ENCODE measurements at regions not wholly inside any gene's neighbourhood (a gene's known extent, or its start where the extent isn't known, plus 50 kb on each side); places are given as distances from the start of the nearest gene placed in this dataset.

DNA sequence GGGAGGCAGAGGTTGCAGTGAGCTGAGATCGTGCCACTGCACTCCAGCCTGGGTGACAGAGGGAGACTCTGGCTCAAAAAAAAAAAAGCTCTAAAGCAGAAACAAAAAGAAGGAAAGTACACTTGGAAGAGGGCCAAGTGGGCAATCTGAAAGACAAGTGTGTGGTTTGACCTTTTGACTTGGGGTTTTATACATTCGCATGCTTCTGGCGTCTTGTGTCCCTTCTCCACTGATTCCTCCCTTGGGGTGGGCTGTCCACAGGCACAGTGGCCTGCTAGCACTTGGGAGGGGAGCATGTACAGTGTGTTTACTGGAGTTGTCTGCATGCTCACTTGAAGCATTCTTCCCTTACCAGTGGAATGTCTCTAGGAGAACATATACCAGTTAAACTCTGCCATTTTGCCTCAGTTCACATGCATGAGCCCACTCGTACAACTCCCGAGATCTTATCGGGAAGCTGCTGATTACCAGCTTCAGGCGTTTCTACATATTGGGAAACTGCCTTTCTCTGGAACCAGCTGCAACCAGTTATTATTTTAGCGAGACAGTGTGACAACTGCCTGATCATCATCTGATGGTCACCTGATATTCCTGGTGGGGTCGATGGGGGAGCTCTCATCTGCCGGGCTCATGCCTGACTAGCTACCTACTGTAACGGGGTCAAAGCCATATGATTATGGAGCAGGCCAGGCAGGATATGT is 113.5 kb upstream of the ZNF678 start:
- DNase-seq = no peak

- DNase-seq = peak; percentile 20
Observed at GRCh38 chr1:227449051-227449450, 114.3 kb upstream of the ZNF678 start.

DNA sequence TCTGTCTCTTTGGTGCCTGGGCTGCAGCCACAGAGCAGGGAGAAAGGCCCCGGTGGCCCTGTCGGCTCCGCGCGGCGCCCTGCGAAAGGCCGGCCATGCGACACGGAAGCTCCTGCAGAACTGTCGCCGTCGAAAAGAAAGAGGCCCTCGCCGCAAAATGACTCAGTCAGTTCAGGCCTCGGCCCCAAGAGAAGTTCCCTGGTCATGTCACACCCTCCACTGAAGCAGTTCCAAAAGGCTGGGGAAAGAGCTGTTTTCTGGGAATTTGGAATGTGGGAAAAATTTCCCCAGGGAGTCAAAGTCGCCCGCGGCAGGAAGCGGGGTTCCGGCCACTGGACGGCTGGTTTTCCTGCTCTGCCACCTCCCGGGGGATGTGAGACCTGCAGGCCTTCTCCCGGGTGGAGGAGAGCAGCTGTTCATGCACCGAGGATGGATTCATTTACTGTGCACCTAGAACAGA is 115.8 kb upstream of the ZNF678 start:
- no peak for DNase-seq

GRCh38 chr1:227445746-227446145 is 117.6 kb upstream of the ZNF678 start:
- no peak for DNase-seq

- no peak for DNase-seq
Observed at GRCh38 chr1:227445092-227445674, 118.2 kb upstream of the ZNF678 start.

- no peak for DNase-seq
Observed at GRCh38 chr1:227440182-227440581, 121.9 kb upstream of the CDC42BPA start.

GRCh38 chr1:227437495-227438008 is 119.3 kb upstream of the CDC42BPA start:
- DNase-seq = peak; percentile 64

- DNase-seq = no peak
Observed at GRCh38 chr1:227434808-227435444, 116.6 kb upstream of the CDC42BPA start.

DNA sequence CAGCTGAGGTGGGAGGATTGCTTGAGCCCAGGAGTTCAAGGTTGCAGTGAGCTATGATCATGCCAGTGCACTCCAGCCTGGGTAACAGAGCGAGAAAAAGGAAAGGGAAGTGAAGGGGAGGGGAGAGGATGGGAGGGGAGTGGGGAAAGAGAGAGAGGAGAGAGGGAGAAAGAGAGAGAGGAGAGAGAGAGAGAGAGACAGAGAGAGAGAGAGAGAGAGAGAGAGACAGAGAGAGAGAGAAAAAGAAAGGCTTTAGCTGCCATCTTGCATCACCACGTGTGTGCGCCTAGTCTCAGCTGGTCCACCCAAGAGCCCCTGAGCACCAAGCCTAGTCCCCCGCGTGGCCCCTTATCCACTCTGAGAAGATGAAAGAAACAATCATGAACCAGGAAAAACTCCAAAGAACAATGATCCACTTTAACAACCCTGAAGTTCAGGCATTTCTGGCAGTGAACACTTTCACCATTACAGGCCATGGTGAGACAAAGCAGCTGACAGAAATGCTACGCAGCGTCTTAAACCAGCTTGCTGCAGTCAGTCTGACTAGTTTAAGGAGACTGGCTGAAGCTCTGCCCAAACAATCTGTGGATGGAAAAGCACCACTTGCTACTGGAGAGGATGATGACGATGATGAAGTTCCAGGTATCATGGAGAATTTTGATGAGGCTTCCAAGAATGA is 115.5 kb upstream of the CDC42BPA start:
- no peak for DNase-seq

- no peak for DNase-seq
Observed at GRCh38 chr1:227432981-227433380, 114.7 kb upstream of the CDC42BPA start.

GRCh38 chr1:227432181-227432535 is 113.9 kb upstream of the CDC42BPA start:
- DNase-seq = no peak

GRCh38 chr1:227429447-227430359 is 111.4 kb upstream of the CDC42BPA start:
- peak; percentile 42 for DNase-seq

- peak; percentile 82 for DNase-seq
Observed at GRCh38 chr1:227428803-227429202, 110.5 kb upstream of the CDC42BPA start.

DNA sequence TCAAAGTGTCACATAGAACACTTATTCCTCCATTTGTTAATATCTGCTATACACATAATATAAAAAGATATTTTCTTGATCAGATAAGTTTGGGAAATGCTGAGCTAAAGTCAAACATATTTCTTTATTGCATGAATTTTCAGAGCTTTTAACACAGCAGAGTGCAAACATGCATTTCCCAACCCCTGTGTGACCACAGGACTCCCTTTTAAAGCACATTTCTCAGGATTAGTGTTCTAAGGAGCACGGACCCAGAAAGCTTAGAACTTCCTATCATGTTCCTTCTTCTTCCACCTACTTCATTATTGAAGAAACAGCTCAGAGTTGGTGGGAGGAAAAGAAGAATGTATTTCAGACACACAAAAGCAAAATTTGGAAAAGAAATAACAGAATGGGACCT is 109.1 kb upstream of the CDC42BPA start:
- DNase-seq = no peak

DNA sequence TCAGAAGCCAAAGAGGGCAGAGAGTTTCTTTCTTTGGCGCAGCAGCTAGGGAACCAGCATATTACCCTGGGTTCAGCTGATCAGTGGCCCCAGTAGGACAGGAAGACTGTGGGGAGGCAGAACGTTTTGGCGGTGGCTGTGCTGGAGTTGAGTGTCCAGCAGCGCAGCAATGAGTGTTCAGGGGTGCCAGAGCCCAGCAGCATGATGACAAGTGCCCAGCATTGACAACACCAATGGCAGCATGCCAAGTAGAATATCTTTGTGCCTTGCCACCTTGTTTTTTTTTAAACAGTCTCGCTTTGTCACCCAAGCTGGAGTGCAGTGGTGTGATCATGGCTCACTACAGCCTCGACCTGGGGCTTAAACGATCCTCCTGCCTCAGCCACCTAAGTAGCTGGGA is 106.7 kb upstream of the CDC42BPA start:
- peak; percentile 5 for DNase-seq

GRCh38 chr1:227424159-227424680 is 105.9 kb upstream of the CDC42BPA start:
- DNase-seq = no peak

DNA sequence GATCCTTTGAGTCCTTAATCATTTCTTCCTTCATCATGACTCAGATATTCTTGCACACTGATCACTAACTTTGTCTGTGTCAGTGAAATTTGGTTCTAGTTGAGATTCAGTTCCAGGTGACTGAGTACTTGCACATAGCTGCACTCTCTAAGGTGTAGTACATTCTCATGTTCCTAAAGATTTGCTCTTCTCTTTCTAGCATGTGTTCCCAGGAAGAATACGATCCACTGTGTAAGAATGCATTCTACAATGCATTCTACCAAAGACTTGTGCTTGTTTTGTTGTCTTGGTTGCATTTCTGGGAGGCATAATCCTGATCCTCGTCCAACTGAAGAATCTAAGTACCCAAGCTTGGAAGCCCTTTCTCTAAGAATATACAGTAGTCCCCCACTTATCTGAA is 104.3 kb upstream of the CDC42BPA start:
- no peak for DNase-seq

DNA sequence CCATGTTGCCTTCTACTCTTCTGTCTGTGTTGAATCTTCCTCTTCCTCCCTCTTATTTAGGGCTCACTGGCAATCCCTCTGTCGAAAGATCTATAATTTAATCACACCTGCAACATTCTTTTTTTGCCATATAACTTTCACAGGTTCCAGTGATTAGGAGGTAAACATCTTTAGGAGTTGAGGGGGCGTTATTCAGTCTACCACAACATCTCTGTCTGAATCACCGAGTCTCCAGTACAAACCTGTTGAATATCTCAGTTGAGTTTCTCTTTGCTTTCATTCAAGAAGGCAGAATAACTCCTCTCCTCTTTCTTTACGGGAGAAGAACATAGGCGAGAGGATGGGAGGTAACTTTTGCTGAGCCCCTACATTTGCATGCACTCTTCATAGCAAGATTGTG is 101.9 kb upstream of the CDC42BPA start:
- no peak for DNase-seq

DNA sequence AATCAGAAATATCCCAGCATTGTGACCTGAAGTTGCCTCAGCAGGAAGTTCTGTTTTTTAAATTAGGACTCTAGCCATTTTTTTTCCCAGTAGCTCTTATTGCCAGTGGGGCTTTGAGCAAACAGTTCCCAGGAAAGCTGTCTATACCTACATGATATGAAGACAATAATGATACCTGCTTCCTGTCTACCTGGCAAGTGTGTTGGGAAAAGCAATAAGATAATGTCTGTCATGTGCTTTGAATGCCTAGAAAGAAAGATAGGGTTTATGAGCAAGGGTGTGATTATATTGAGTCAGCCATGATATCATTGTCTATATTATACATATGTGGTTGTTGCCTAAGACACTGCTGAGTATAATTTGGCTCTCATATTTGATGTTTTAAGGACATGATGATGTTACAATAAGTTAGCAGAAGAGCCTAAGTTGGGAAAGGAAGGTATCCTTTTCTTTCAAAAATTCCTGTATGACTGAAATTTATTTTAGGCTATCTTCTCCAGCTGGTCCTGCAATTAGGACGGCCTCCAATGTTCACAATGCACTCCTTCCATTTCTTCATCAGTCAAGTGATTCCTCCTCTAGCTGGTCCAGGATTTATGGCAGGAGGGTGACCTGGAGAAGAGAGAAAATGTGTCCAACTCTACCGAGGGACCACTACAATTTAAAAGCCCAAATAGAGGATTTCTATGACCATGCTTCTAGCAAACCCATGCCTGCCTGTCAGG is 99.6 kb upstream of the CDC42BPA start:
- DNase-seq = peak; percentile 47

- no peak for DNase-seq
Observed at GRCh38 chr1:227416156-227416830, 98.0 kb upstream of the CDC42BPA start.

Data from DMS153 (cell line).